GM19438 (cell line): ENCODE measurements at regions not wholly inside any gene's neighbourhood (a gene's known extent, or its start where the extent isn't known, plus 50 kb on each side); places are given as distances from the start of the nearest gene placed in this dataset.
"Not testable (repeated sequence)": the region's sequence is repeated elsewhere in the genome, so short reads cannot be mapped to it uniquely, and the experiment has no call there.

ENCODE experiments used
- ATAC-seq: cut with Tn5 transposase; IDR thresholded peaks from one replicate; pipeline ENCODE4 v1.9.1; 2021; ENCODE audit warnings: low read depth; ENCODE audit not compliant: unreplicated experiment

GRCh38 chr5:144042156-144042555 lies 128.3 kb downstream of the YIPF5 start:
- no peak for ATAC-seq

- ATAC-seq: no peak
Observed at GRCh38 chr5:144048259-144048856, 122.1 kb downstream of the YIPF5 start.

GRCh38 chr5:144055391-144055790 lies 115.1 kb downstream of the YIPF5 start:
- not testable (repeated sequence) for ATAC-seq

- not testable (repeated sequence) for ATAC-seq
Observed at GRCh38 chr5:144060091-144060490, 110.4 kb downstream of the YIPF5 start.

- ATAC-seq: no peak
Observed at GRCh38 chr5:144060598-144060997, 109.9 kb downstream of the YIPF5 start.

GRCh38 chr5:144065786-144066185 lies 104.7 kb downstream of the YIPF5 start:
- ATAC-seq: no peak

GRCh38 chr5:144072518-144072927 lies 97.9 kb downstream of the YIPF5 start:
- no peak for ATAC-seq

GRCh38 chr5:144076521-144077083 lies 93.9 kb downstream of the YIPF5 start:
- ATAC-seq: no peak

- no peak for ATAC-seq
Observed at GRCh38 chr5:144083185-144083584, 87.3 kb downstream of the YIPF5 start.

GRCh38 chr5:144084971-144085370 lies 85.5 kb downstream of the YIPF5 start:
- no peak for ATAC-seq

- no peak for ATAC-seq
Observed at GRCh38 chr5:144085381-144085780, 85.1 kb downstream of the YIPF5 start.

GRCh38 chr5:144086295-144086694 lies 84.2 kb downstream of the YIPF5 start:
- no peak for ATAC-seq

GRCh38 chr5:144087576-144087975 lies 82.9 kb downstream of the YIPF5 start:
- no peak for ATAC-seq

GRCh38 chr5:144088206-144089064 lies 82.0 kb downstream of the YIPF5 start:
- no peak for ATAC-seq

GRCh38 chr5:144089401-144090021 lies 80.9 kb downstream of the YIPF5 start:
- peak; percentile 69 for ATAC-seq

GRCh38 chr5:144092508-144092907 lies 78.0 kb downstream of the YIPF5 start:
- ATAC-seq: no peak

GRCh38 chr5:144093400-144093799 lies 77.1 kb downstream of the YIPF5 start:
- no peak for ATAC-seq

- ATAC-seq: no peak
Observed at GRCh38 chr5:144093868-144094267, 76.6 kb downstream of the YIPF5 start.

GRCh38 chr5:144100702-144101101 lies 69.8 kb downstream of the YIPF5 start:
- ATAC-seq: no peak

- no peak for ATAC-seq
Observed at GRCh38 chr5:144101616-144102015, 68.8 kb downstream of the YIPF5 start.

- ATAC-seq: no peak
Observed at GRCh38 chr5:144102361-144102760, 68.1 kb downstream of the YIPF5 start.
